C4-2B (cell line): ENCODE measurements at regions not wholly inside any gene's neighbourhood (a gene's known extent, or its start where the extent isn't known, plus 50 kb on each side); places are given as distances from the start of the nearest gene placed in this dataset.

Experiments
- H3K27ac ChIP-seq: fragments of 450-650 bp; 2 replicates; pipeline ENCODE4 v1.5.1; 2017
- CTCF ChIP-seq: fragments of 450-650 bp; conservative IDR thresholded peaks from 2 replicates; pipeline ENCODE4 v1.5.1; 2017; ENCODE audit warnings: mild to moderate bottlenecking
- ZFX ChIP-seq: fragments of 450-650 bp; IDR thresholded peaks from 2 replicates; pipeline ENCODE4 v1.6.1; 2017

DNA sequence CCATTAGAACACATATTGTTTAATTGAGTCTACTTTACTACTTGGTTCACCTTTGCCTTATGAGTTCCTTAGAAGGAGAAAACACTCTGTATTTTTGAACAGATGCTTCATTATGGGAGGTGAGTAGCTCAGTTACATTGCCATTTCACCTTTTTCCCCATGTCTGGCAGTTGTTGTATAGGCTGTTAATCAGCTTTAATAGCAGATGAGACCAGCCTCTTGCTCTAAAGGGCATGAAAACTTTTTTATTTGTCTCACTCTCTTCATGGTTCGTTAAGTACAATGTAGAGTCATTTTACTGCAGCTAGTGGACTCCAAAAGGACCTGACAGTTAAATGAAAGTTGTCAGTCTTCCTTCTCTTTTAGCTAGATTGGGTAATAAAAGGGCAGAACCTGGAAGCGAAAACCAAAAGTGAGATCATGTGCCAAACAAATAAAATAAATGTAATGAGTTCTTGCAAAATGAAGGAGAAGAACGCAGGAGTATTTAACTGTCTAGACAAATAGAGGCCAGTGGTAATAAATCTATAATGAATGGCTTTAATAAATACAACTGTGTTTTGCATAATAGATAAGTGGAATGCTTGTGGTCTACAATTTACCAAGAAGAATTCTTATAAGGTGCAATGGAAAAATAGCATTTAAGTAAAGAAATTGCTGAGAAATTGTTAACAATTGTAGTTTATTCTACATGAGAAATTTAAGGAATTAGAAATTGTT lies 180.0 kb upstream of the NEGR1 start:
- no peak for TF ChIP-seq ZFX
- no peak for TF ChIP-seq CTCF
- no peak overlapping the region for H3K27ac ChIP-seq

DNA sequence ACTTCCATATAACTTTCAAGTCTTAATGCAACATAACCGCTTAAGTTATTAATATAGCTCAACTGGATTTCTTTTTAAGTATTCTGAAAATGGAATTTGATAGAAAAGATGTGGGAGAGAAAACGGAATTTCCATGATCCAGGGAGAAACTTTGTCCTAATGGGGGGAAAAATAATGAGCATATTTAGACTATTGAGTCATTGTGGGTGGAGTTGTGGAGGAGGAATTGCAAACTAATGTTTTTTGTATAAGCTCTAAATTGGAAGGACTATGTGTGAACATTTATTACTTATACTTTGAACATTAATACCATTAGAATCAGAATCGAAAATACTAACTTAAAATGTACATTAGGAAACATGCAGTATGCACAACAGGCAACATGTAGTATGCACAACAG lies 159.9 kb upstream of the NEGR1 start:
- no peak overlapping the region for H3K27ac ChIP-seq
- TF ChIP-seq CTCF: no peak
- TF ChIP-seq ZFX: no peak

DNA sequence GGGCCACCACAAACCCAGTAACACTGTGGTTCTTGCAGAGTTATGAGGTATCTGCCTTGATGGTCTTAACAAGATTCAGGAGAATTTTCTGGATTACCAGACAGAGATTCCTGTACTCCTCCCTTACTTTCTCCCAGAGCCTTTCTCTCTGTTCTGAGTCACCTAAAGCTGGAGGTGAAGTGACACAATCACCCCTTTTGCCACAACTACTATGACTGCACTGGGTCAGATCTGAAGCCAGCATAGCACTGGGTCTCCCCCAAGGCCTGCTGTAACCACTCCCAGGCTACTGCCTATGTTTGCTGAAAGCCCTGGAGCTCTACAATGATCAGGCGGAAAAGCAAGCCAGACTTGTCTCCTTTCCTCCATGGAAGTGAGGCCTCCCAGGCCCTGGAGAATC lies 156.7 kb upstream of the NEGR1 start:
- no peak overlapping the region for H3K27ac ChIP-seq
- no peak for TF ChIP-seq ZFX
- TF ChIP-seq CTCF: no peak

- no peak for TF ChIP-seq CTCF
- no peak for TF ChIP-seq ZFX
- no peak overlapping the region for H3K27ac ChIP-seq
These were observed 155.9 kb upstream of the NEGR1 start for GRCh38 chr1:72438270-72438669.

DNA sequence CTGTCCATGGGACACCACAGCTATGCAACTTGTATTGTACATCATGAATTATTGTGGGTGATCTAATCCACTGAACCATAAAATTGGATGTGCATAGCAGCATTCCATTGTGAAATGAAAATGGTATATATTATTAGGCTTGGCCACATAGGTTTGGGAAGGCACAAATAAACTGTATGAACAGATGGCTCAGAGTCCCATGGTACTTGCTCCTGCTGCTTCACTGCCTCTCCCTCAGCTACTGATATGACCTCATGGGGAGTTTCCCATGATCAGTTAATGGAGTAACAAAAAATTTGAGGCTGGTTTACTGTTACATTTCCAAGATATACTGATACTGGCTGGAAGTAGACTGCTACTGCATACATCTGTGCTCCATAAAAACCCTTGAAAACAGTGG lies 152.7 kb upstream of the NEGR1 start:
- TF ChIP-seq CTCF: no peak
- TF ChIP-seq ZFX: no peak

GRCh38 chr1:72434070-72434469 lies 151.7 kb upstream of the NEGR1 start:
- TF ChIP-seq CTCF (no peak), ZFX (no peak)
- H3K27ac ChIP-seq: no peak overlapping the region

More for the DNA sequence above, 152.7 kb upstream of the NEGR1 start:
- no peak overlapping the region for H3K27ac ChIP-seq

DNA sequence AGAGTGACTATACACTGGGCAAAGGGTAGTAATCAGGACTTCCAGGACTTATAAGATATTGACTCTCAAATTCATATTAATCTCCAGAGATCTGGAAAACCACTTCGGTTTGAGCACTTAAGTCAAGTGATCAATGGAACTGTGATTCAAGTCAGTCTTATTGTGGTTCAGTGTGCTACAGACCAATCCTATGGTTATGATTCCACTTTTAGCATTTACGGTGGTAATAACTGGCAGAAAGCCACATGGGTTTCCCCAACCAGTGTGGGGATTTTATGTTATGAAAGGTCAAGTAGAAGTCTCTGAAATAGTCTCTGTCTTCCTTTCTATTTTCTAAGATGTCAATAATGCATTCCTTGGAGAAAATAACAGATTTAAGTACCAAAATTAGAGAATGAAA lies 151.3 kb upstream of the NEGR1 start:
- TF ChIP-seq CTCF (no peak), ZFX (no peak)
- H3K27ac ChIP-seq: no peak overlapping the region
